Left lung (tissue), 4 donors: ENCODE measurements at regions not wholly inside any gene's neighbourhood (a gene's known extent, or its start where the extent isn't known, plus 50 kb on each side); places are given as distances from the start of the nearest gene placed in this dataset.

ENCODE experiments used
- ATAC-seq: fragments of 200-7000 bp; cut with Tn5 transposase; one replicate; pipeline ENCODE4 v1.9.1; 2020; ENCODE audit warnings: moderate library complexity
- DNase-seq, 4 donors: peaks; one replicate each; pipeline ENCODE4 v3.0.0-alpha.2; 2013 to 2020
- H3K27ac ChIP-seq, 2 donors: fragments of 200-600 bp; sonication (generic) in 1 of 2; one replicate each; pipeline versions ENCODE4 v1.5.0 to v1.8.0; 2020 to 2021
- H3K27me3 ChIP-seq, 2 donors: fragments of 200-600 bp; sonication (generic) in 1 of 2; one replicate each; pipeline versions ENCODE4 v1.5.0 to v1.8.0; 2020 to 2021
- H3K36me3 ChIP-seq, 2 donors: fragments of 200-600 bp; sonication (generic) in 1 of 2; one replicate each; pipeline versions ENCODE4 v1.5.0 to v1.8.0; 2020 to 2021
- H3K4me1 ChIP-seq, 2 donors: fragments of 200-600 bp; one replicate each; pipeline ENCODE4 v1.8.0; 2021
- H3K4me3 ChIP-seq, 2 donors: fragments of 200-600 bp; sonication (generic) in 1 of 2; one replicate each; pipeline versions ENCODE4 v1.5.0 to v1.8.0; 2020 to 2021; ENCODE audit warnings: mild to moderate bottlenecking in 1 of 2
- H3K9me3 ChIP-seq, 2 donors: fragments of 200-600 bp; sonication (generic) in 1 of 2; one replicate each; pipeline versions ENCODE4 v1.5.0 to v1.8.0; 2020 to 2021
- CTCF ChIP-seq, 2 donors: fragments of 200-600 bp; sonication (generic) in 1 of 2; IDR thresholded peaks; one replicate each; pipeline versions ENCODE4 v1.5.0 to v1.8.0; 2021; ENCODE audit warnings: antibody characterized with exemption in 2 of 2
- intact Hi-C, 2 donors: fragments of 100-400 bp; cut with DNase I; formaldehyde crosslinking; loops; one replicate each; pipeline versions ENCODE4 v1.11.2 to v1.14.2; 2022
- donor health status: DM: no; HTN: yes; CAD: no.
- donor health status: DM: no; HTN: no; CAD: no.

- DNase-seq, result no peak
- ATAC-seq, result no peak
Observed at GRCh38 chr6:155694419-155694790, 238.8 kb upstream of the NOX3 start.

GRCh38 chr6:155693573-155694418 lies 238.2 kb upstream of the NOX3 start:
- ATAC-seq (peak; percentile 41), DNase-seq (no peak)
- Histone ChIP-seq H3K36me3 (no peaks in the 10 kb centered on the region), H3K4me3 (no peak overlapping the region), H3K9me3 (no peaks in the 10 kb centered on the region), H3K4me1 (no peaks in the 10 kb centered on the region), H3K27ac (no peak overlapping the region), H3K27me3 (no peaks in the 10 kb centered on the region)
- no peak for TF ChIP-seq CTCF (IDR thresholded peaks at IDR 0.05)
- intact Hi-C loops, result loop anchor here in 1 of 2 donors (10.0 kb wide), 1 partner anchor 1471 kb away; no protein-coding TSS in a partner anchor

More at GRCh38 chr6:155694419-155694790, 238.8 kb upstream of the NOX3 start:
- no peak for TF ChIP-seq CTCF (IDR thresholded peaks at IDR 0.05)
- Histone ChIP-seq H3K27ac (no peak overlapping the region), H3K4me1 (no peaks in the 10 kb centered on the region), H3K4me3 (no peak overlapping the region), H3K9me3 (no peaks in the 10 kb centered on the region), H3K36me3 (no peaks in the 10 kb centered on the region), H3K27me3 (no peaks in the 10 kb centered on the region)
- intact Hi-C loops, result loop anchor here in 1 of 2 donors (10.0 kb wide), 1 partner anchor 1470 kb away; no protein-coding TSS in a partner anchor

- DNase-seq, result no peak
- ATAC-seq, result no peak
- H3K4me3 ChIP-seq, result no peak overlapping the region
- H3K4me1 ChIP-seq, result no peaks in the 10 kb centered on the region
- no peak for TF ChIP-seq CTCF (IDR thresholded peaks at IDR 0.05)
- no peaks in the 10 kb centered on the region for H3K27me3 ChIP-seq
- no peaks in the 10 kb centered on the region for H3K9me3 ChIP-seq
- no peaks in the 10 kb centered on the region for H3K36me3 ChIP-seq
- no peak overlapping the region for H3K27ac ChIP-seq
- intact Hi-C loops, result loop anchor here in 1 of 2 donors (10.0 kb wide), 1 partner anchor 1474 kb away; no protein-coding TSS in a partner anchor
Observed at GRCh38 chr6:155690820-155691219, 235.2 kb upstream of the NOX3 start.

GRCh38 chr6:155687645-155688044 lies 232.0 kb upstream of the NOX3 start:
- no peak for ATAC-seq
- H3K4me1 ChIP-seq, result no peaks in the 10 kb centered on the region
- intact Hi-C loops, result no loop called here
- H3K4me3 ChIP-seq, result no peak overlapping the region
- no peak for DNase-seq
- TF ChIP-seq CTCF (IDR thresholded peaks at IDR 0.05), result no peak
- no peak overlapping the region for H3K27ac ChIP-seq
- H3K27me3 ChIP-seq, result no peaks in the 10 kb centered on the region
- H3K9me3 ChIP-seq, result no peaks in the 10 kb centered on the region
- no peaks in the 10 kb centered on the region for H3K36me3 ChIP-seq

GRCh38 chr6:155684416-155685196 lies 229.0 kb upstream of the NOX3 start:
- intact Hi-C loops, result no loop called here

More at GRCh38 chr6:155684416-155685196, 229.0 kb upstream of the NOX3 start:
- TF ChIP-seq CTCF (IDR thresholded peaks at IDR 0.05), result no peak
- ATAC-seq (no peak), DNase-seq (no peak)
- H3K36me3 ChIP-seq, result no peaks in the 10 kb centered on the region
- H3K27me3 ChIP-seq, result no peaks in the 10 kb centered on the region
- no peak overlapping the region for H3K27ac ChIP-seq
- no peaks in the 10 kb centered on the region for H3K9me3 ChIP-seq
- no peak overlapping the region for H3K4me3 ChIP-seq
- H3K4me1 ChIP-seq, result no peaks in the 10 kb centered on the region
